CD4-positive, alpha-beta T cell (primary cell): ENCODE measurements at regions not wholly inside any gene's neighbourhood (a gene's known extent, or its start where the extent isn't known, plus 50 kb on each side); places are given as distances from the start of the nearest gene placed in this dataset.

Experiments
- ATAC-seq: fragments of 200-7000 bp; cut with Tn5 transposase; one replicate; pipeline ENCODE4 v1.10.0; 2022; ENCODE audit warnings: mild to moderate bottlenecking; ENCODE audit not compliant: poor library complexity
- CTCF ChIA-PET: fragments of 350-600 bp; sonication (Branson Sonifier 250); formaldehyde crosslinking; loops from one replicate; lab custom pipeline; 2021; ENCODE audit warnings: antibody characterized with exemption, inconsistent platforms; lab: Charles Lee
- POLR2A ChIA-PET: fragments of 350-600 bp; sonication (Branson Sonifier 250); formaldehyde crosslinking; loops from one replicate; lab custom pipeline; 2021; ENCODE audit warnings: antibody characterized with exemption, inconsistent platforms; lab: Charles Lee
- DNase-seq, 14 experiments: peaks; one replicate each; pipeline ENCODE4 v3.0.0-alpha.2; 2013 to 2020; ENCODE audit warnings: mixed read lengths in 2 of 14
- H3K27ac ChIP-seq, 2 donors: one replicate each; pipeline versions ENCODE4 v1.5.1 to v1.7.0; 2013; ENCODE audit warnings: low read length in 2 of 2, low read depth in 1 of 2, mild to moderate bottlenecking in 1 of 2
- H3K27me3 ChIP-seq, 2 experiments: 1 replicate in 1 of 2; 2 replicates in 1 of 2; pipeline versions ENCODE4 v1.6.1 to v1.7.0; 2013; ENCODE audit warnings: low read length in 2 of 2, control low read depth in 1 of 2, mild to moderate bottlenecking in 1 of 2, moderate library complexity in 1 of 2; ENCODE audit not compliant: insufficient read depth in 2 of 2, control insufficient read depth in 1 of 2
- H3K36me3 ChIP-seq: one replicate; pipeline ENCODE4 v1.6.1; 2013; ENCODE audit warnings: low read length, control low read depth; ENCODE audit not compliant: insufficient read depth
- H3K4me1 ChIP-seq: one replicate; pipeline ENCODE4 v1.6.1; 2013; ENCODE audit warnings: low read length, control low read depth; ENCODE audit not compliant: insufficient read depth
- H3K4me3 ChIP-seq: one replicate; pipeline ENCODE4 v1.5.1; 2013; ENCODE audit warnings: mild to moderate bottlenecking, low read length, moderate library complexity
- H3K9me3 ChIP-seq, 2 experiments: 1 replicate in 1 of 2; 2 replicates in 1 of 2; pipeline versions ENCODE4 v1.6.1 to v1.7.0; 2013; ENCODE audit warnings: low read length in 2 of 2, mild to moderate bottlenecking in 2 of 2, control low read depth in 1 of 2, moderate library complexity in 1 of 2; ENCODE audit not compliant: control insufficient read depth in 1 of 2, insufficient read depth in 1 of 2
- H3K27ac Mint-ChIP-seq: one replicate; pipeline ENCODE4 v1.8.0; 2020; ENCODE audit warnings: mixed read lengths
- H3K27me3 Mint-ChIP-seq: one replicate; pipeline ENCODE4 v1.8.0; 2021; ENCODE audit warnings: mixed read lengths
- H3K36me3 Mint-ChIP-seq: one replicate; pipeline ENCODE4 v1.8.0; 2021; ENCODE audit warnings: low read depth, mixed read lengths
- H3K4me1 Mint-ChIP-seq: one replicate; pipeline ENCODE4 v1.8.0; 2021; ENCODE audit warnings: low read depth, mixed read lengths
- H3K4me3 Mint-ChIP-seq: one replicate; pipeline ENCODE4 v1.8.0; 2020; ENCODE audit warnings: mild to moderate bottlenecking, mixed read lengths
- H3K9me3 Mint-ChIP-seq: one replicate; pipeline ENCODE4 v1.8.0; 2020; ENCODE audit warnings: mixed read lengths
- CTCF ChIP-seq: fragments of 200-600 bp; IDR thresholded peaks from one replicate; pipeline ENCODE4 v1.8.0; 2022; ENCODE audit warnings: antibody characterized with exemption, mild to moderate bottlenecking
- intact Hi-C, 2 experiments: fragments of 100-400 bp; cut with DNase I in 1 of 2; cut with micrococcal nuclease in 1 of 2; formaldehyde crosslinking; loops; one replicate each; pipeline versions ENCODE4 v1.15.1 to v1.9.0; 2023 to 2025; cut with DNase I, micrococcal nuclease

GRCh38 chr1:105700723-105701122 is 1355.8 kb upstream of the PRMT6 start:
- Mint-ChIP-seq H3K27ac (no peak overlapping the region), H3K4me3 (no peak overlapping the region), H3K9me3 (peaks cover 5% of the 10 kb centered on the region), H3K4me1 (no peaks in the 10 kb centered on the region), H3K36me3 (no peaks in the 10 kb centered on the region), H3K27me3 (no peaks in the 10 kb centered on the region)
- ChIA-PET POLR2A (no interaction called here), CTCF (no interaction called here)
- Histone ChIP-seq H3K4me1 (no peaks in the 10 kb centered on the region), H3K9me3 (peaks cover 0 to 6% of the 10 kb centered on the region in 2 experiments), H3K36me3 (no peaks in the 10 kb centered on the region), H3K4me3 (no peak overlapping the region), H3K27me3 (no peaks in the 10 kb centered on the region), H3K27ac (no peak overlapping the region)
- ATAC-seq: no peak
- intact Hi-C loops: no loop called here
- TF ChIP-seq CTCF: no peak
- no peak for DNase-seq

GRCh38 chr1:105724286-105724685 is 1332.2 kb upstream of the PRMT6 start:
- Mint-ChIP-seq H3K9me3 (peaks cover 16% of the 10 kb centered on the region), H3K4me3 (no peak overlapping the region), H3K4me1 (no peaks in the 10 kb centered on the region), H3K27me3 (no peaks in the 10 kb centered on the region), H3K27ac (no peak overlapping the region), H3K36me3 (no peaks in the 10 kb centered on the region)
- DNase-seq (no peak), ATAC-seq (no peak)
- Histone ChIP-seq H3K4me1 (no peaks in the 10 kb centered on the region), H3K27me3 (no peaks in the 10 kb centered on the region), H3K4me3 (no peak overlapping the region), H3K27ac (no peak overlapping the region), H3K36me3 (no peaks in the 10 kb centered on the region), H3K9me3 (no peaks in the 10 kb centered on the region)
- ChIA-PET POLR2A (no interaction called here), CTCF (no interaction called here)
- TF ChIP-seq CTCF: no peak
- intact Hi-C loops: no loop called here

- DNase-seq: no peak
- H3K4me3 Mint-ChIP-seq: no peak overlapping the region
- H3K9me3 Mint-ChIP-seq: peaks cover 9% of the 10 kb centered on the region
- no peaks in the 10 kb centered on the region for H3K4me1 Mint-ChIP-seq
- ChIA-PET POLR2A (no interaction called here), CTCF (no interaction called here)
- no peak overlapping the region for H3K27ac ChIP-seq
- no peak overlapping the region for H3K27ac Mint-ChIP-seq
- H3K27me3 ChIP-seq: no peaks in the 10 kb centered on the region
- intact Hi-C loops: no loop called here
- H3K27me3 Mint-ChIP-seq: no peaks in the 10 kb centered on the region
- no peaks in the 10 kb centered on the region for H3K36me3 ChIP-seq
- no peak for ATAC-seq
- H3K4me1 ChIP-seq: no peaks in the 10 kb centered on the region
- no peak for TF ChIP-seq CTCF
- H3K4me3 ChIP-seq: no peak overlapping the region
- H3K36me3 Mint-ChIP-seq: no peaks in the 10 kb centered on the region
- peaks cover 0 to 6% of the 10 kb centered on the region in 2 experiments for H3K9me3 ChIP-seq
These were observed 1325.8 kb upstream of the PRMT6 start for GRCh38 chr1:105730701-105731100.
